ENCODE measurements at regions not wholly inside any gene's neighbourhood (a gene's known extent, or its start where the extent isn't known, plus 50 kb on each side); places are given as distances from the start of the nearest gene placed in this dataset.
A peak's percentile ranks its signal among the peaks of the same experiment; 100 is the strongest.

GRCh38 chr3:72698154-72698917, 149.9 kb downstream of the SHQ1 start:
- DNase-seq (ENCODE audit: low read depth in 2 of 2, low spot score in 1 of 2), result no peak

DNA sequence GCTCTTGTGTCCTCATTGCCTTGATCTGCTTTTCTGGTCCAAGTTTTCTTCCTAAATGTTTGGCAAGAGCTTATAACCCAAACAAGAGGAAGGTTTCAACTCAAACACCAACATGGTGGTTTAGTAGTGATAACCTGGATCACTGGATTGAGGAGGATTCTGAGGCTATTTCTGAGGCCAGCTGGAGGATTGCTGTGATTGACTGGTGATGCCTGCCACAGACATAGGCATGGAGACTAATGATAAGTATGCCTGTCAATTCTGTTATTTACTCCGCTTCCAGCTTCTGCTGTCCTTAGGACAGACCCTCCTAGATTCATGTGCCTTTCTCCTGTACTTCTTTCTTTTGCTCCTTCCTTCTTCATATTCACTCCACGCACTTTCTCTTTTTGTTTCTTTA, 150.5 kb downstream of the SHQ1 start:
- no peak for DNase-seq (ENCODE audit: low read depth in 2 of 2, low spot score in 1 of 2)

- DNase-seq (ENCODE audit: low read depth in 2 of 2, low spot score in 1 of 2), result no peak
These were observed 151.4 kb downstream of the SHQ1 start for GRCh38 chr3:72696815-72697214.

DNA sequence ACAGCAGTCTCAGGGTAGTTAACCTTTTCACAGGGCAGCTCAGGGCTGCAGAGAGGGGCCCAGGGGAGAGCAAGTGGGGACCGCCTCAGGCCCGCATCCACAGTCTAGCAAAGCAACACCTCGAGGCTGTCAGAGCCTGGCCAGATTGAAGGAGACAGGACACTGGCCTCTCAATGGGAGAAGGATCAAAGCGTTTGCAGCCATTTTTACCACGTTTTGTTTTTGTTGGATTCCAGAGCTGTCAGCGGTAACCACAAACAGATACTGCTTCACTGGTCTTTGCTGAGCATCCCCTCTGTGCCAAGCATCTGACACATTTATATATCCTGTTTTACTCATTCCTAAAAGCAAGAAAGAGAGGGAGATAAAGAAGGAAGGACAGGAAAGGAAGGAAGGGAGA, 153.8 kb downstream of the SHQ1 start:
- DNase-seq (ENCODE audit: low read depth in 2 of 2, low spot score in 1 of 2), result no peak

- no peak for DNase-seq (ENCODE audit: low read depth in 2 of 2, low spot score in 1 of 2)
These were observed 155.3 kb downstream of the SHQ1 start for GRCh38 chr3:72692990-72693389.

- DNase-seq (ENCODE audit: low read depth in 2 of 2, low spot score in 1 of 2), result no peak
These were observed 157.6 kb downstream of the SHQ1 start for GRCh38 chr3:72690629-72691028.

DNA sequence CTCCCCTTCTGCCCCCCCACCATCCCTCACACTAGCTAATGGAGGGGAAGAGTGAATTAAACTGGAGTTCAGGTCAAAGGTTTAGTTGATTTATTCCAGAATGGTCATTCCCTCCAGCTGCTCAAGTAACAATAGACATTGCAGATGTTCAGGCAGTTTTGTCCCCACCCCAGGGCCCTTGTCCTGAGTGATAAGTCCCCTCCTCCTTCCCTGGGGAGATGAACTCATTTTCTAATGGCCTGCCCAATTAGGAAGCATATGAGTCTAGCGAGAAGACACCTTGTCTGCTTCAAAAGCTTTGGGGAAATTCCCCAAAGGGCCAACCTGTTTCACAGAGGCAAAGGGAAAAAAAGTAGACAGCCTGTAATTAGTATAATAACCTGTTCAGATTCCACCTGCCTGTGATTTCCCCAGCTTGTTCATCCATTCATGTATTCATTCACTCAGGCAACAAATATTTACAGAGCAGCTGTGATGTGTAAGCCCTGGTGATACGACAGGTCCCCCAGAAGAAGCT, 165.3 kb downstream of the SHQ1 start:
- DNase-seq (ENCODE audit: low read depth in 2 of 2, low spot score in 1 of 2), result no peak

DNA sequence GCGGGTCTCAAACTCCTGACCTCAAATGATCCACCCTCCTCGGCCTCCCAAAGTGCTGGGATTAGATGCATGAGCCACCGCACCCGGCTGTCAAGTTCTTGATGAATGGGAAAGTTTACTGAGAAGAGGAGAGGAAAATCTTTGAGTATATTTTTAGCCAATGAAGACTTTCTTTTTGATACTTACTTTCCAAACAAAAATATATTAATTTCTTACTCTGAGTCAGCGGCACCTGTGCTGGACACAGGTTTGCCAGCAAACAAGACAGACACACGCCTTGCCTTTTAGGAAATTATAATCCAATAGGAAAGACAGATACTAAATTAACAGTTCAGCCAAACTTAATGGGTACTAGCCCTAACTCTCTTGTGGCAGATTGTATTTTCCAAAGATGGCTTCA, 166.6 kb downstream of the SHQ1 start:
- DNase-seq (ENCODE audit: low read depth in 2 of 2, low spot score in 1 of 2), result no peak

- no peak for DNase-seq (ENCODE audit: low read depth in 2 of 2, low spot score in 1 of 2)
These were observed 167.5 kb downstream of the SHQ1 start for GRCh38 chr3:72680766-72681165.

- no peak for DNase-seq (ENCODE audit: low read depth in 2 of 2, low spot score in 1 of 2)
These were observed 168.6 kb downstream of the SHQ1 start for GRCh38 chr3:72679540-72680198.

DNA sequence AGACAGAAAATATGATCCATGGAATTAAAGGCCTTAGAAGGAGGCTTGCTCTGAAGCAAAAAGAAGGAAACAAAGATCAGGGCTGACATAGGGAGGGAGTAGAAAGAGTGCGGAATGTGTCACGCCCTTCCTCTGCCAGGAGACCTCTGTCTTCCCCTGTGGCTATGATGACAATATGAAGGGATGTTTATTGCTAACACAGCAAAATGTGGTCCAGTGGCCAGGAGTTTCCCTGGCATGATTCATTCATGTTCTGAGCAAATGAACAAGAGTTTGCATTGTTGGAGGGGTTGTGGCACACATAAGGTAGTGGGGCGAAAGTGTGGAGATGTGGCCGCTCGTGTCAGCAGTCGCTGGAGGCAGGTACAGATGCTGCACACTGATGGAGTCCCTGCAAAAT, 169.4 kb downstream of the SHQ1 start:
- DNase-seq (ENCODE audit: low read depth in 2 of 2, low spot score in 1 of 2), result no peak

DNA sequence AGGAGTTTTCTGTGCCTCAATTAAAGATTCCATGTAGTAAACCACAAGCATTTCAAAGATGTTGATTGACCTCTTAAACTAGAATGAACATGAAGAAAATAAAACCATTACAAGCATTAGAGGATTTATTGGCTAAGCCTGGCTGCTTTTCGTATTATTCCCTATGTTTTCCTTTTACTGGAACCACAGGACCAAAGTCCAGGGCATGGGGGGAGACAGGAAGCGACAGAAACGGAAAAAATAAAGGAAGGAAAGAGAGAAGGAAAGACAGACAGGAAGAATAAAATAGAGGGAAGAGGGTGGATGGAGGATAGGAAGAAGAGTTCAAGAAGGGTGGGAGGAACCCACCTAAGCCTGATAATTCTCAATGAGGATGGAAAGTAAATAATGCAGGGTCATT, 169.9 kb downstream of the SHQ1 start:
- DNase-seq (ENCODE audit: low read depth in 2 of 2, low spot score in 1 of 2), result no peak

- no peak for DNase-seq (ENCODE audit: low read depth in 2 of 2, low spot score in 1 of 2)
These were observed 173.0 kb downstream of the SHQ1 start for GRCh38 chr3:72675243-72675642.

DNA sequence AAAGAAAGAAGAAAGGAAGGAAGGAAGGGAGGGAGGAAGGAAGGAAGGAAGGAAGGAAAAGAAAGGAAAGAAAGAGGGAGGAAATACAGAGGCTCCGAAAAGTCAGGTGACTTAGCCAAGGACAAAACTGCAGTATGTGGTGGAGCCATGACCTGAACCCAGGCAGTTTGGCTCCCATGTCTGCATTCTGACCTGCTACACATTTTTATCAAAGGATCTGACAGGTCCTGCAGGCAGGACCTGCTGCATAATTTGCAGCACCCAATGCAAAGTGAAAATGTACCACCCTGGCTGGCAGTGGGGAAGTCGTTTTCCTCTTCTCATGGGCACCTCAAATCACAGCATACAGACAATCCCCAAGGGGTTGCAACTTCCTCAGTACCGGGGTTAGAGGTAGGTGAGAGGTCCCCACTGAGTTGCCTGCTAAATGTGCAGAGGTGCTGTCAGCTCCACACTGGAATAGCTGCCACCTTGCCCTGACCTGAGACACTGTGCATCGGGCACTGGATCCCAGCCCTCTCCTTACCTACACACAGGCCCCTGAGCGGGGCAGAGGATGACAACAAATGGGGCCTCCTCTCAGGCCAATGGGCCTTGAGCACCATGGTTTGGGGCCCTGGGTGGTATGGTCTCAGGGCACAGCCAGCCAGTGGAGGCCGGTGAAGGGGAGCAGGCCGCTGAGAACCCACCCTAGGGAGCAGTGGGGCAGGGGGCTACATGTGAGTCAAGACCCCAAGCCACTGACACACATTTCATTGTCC, 175.1 kb downstream of the SHQ1 start:
- no peak for DNase-seq (ENCODE audit: low read depth in 2 of 2, low spot score in 1 of 2)

DNA sequence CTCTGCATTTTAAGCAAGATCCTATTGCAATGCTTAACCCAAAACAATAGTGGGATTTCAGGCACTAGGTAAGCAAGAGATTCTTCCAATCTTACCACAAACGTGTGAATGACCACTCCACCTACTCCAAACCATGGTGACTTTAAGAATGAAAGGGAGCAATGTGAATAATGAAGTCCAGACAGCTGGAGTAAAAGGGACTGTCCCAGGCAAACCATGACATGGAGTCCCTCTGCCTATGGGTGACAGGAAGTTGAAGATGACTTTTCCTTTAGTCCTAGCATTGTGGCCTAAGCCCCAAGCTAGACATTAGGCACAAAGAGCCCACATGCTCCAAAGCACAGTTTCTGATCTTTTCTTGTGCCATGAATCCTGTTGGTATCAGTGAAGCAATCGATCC, 179.0 kb downstream of the SHQ1 start:
- DNase-seq (ENCODE audit: low read depth in 2 of 2, low spot score in 1 of 2), result no peak

- DNase-seq (ENCODE audit: low read depth in 2 of 2, low spot score in 1 of 2), result no peak
These were observed 181.8 kb downstream of the SHQ1 start for GRCh38 chr3:72666447-72666755.

DNA sequence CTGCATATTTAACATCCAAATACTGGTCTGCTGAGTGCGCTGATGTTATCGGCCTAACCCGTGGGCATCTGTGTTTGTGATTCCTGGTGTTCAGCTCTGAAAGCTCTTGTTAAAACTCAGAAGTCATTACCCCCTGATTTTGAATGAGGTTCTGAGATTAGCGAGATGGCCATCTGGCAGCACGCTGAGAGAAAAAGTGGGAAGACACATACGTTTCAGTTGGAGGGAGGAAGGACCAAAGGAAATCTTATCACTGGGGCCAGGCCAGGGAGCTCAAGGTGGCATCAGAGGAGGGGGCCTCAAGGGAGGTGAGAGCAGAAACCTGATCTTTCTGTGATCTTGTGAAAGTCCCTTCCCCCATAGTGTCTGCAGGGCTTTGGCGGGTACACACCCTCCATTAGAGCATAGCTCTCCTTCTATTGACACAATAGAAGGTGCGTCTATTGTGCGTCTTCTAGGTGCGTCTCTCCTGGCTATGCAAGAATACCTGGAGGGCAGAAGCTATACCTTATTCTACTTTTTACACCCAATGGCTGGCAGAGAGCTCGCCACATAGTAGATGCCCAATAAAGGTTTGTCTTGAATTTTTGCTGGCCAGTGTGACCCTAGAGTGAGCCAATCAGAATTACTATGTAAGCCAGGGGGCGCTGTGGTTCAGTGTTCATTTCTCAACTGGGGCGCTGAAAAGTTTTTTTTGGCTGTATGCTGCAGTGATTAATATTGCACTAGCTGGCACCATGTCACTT, 182.4 kb downstream of the SHQ1 start:
- peak; percentile 23 to 33 for DNase-seq (ENCODE audit: low read depth in 2 of 2, low spot score in 1 of 2)

- DNase-seq (ENCODE audit: low read depth in 2 of 2, low spot score in 1 of 2), result no peak
These were observed 183.1 kb downstream of the SHQ1 start for GRCh38 chr3:72665103-72665502.

GRCh38 chr3:72664184-72664975, 183.9 kb downstream of the SHQ1 start:
- DNase-seq (ENCODE audit: low read depth in 2 of 2, low spot score in 1 of 2), result no peak

- DNase-seq (ENCODE audit: low read depth in 2 of 2, low spot score in 1 of 2), result no peak
These were observed 184.8 kb downstream of the SHQ1 start for GRCh38 chr3:72663429-72663828.

DNA sequence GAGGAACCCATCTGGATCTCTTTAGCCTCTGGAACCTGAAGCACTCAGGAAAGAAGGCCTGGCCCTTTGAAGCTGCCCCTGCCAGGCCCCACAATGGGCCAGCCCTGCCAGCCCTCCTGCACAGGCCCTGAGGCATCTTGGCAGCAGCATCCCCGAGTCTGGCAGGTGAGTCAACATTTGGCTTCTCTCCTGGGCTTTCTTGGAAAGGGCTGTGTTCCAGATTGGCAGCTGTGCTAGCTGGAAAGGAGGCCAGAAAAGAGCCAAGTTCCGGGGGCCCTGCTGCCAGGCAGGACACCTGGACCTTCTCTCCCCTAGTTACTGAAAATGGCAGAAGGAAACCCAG, 187.2 kb downstream of the SHQ1 start:
- no peak for DNase-seq (ENCODE audit: low read depth in 2 of 2, low spot score in 1 of 2)

All from stimulated activated CD8-positive, alpha-beta memory T cell treated with anti-CD3 and anti-CD28 coated beads, Interleukin-4, amount 100 ng/mL, for 1 hour (primary cell).